ENCODE measurements at regions not wholly inside any gene's neighbourhood (a gene's known extent, or its start where the extent isn't known, plus 50 kb on each side); places are given as distances from the start of the nearest gene placed in this dataset.
"Not testable (repeated sequence)": the region's sequence is repeated elsewhere in the genome, so short reads cannot be mapped to it uniquely, and the experiment has no call there.

- Histone ChIP-seq H3K4me2 (ENCODE audit: control insufficient read depth, extremely low read depth, insufficient read depth, low read depth, low read length) (peak overlapping the region; percentile 22), H3K4me1 (ENCODE audit: control insufficient read depth, extremely low read depth, insufficient read depth, low read length) (peaks cover 21% of the 10 kb centered on the region), H3K27ac (ENCODE audit: control insufficient read depth, insufficient read depth, low read length) (peak overlapping the region; percentile 69), H3K4me3 (ENCODE audit: control insufficient read depth in 2 of 3, extremely low read depth in 1 of 3, insufficient read depth in 2 of 3, low read depth in 1 of 3, low read length in 3 of 3) (no peak overlapping the region), H3K9me1 (ENCODE audit: control insufficient read depth, extremely low read depth, insufficient read depth, low read length) (no peaks in the 10 kb centered on the region), H3K79me2 (ENCODE audit: control insufficient read depth, insufficient read depth, low read length) (no peaks in the 10 kb centered on the region), H4K20me1 (ENCODE audit: control insufficient read depth, extremely low read depth, insufficient read depth, low read length) (no peaks in the 10 kb centered on the region), H3K36me3 (ENCODE audit: control insufficient read depth in 2 of 2, extremely low read depth in 1 of 2, insufficient read depth in 2 of 2, low read length in 2 of 2) (no peaks in the 10 kb centered on the region), H3K27me3 (ENCODE audit: control insufficient read depth, extremely low read depth, insufficient read depth, low read length) (no peaks in the 10 kb centered on the region), H2AFZ (ENCODE audit: control insufficient read depth, low read length) (peak overlapping the region; percentile 70), H3K9ac (ENCODE audit: control insufficient read depth, extremely low read depth, insufficient read depth, low read length) (no peak overlapping the region), H3K9me3 (ENCODE audit: control insufficient read depth, low read depth, low read length) (no peaks in the 10 kb centered on the region)
- TF ChIP-seq EZH2 (IDR thresholded peaks at IDR 0.05; ENCODE audit: low read length), result no peak
- TF ChIP-seq CTCF (optimal IDR thresholded peaks at IDR 0.05 in 1 of 3, IDR thresholded peaks at IDR 0.05 in 1 of 3, conservative IDR thresholded peaks at IDR 0.05 in 1 of 3; ENCODE audit: extremely low read depth in 1 of 3, insufficient read depth in 2 of 3, low read length in 3 of 3), result peak; percentile 82 to 96 (median 84)
- DNase-seq (ENCODE audit: low read depth, low spot score) (peak; percentile 17), FAIRE-seq (peak; percentile 98)
- dilution Hi-C loops (cut with MboI; ENCODE audit: extremely low pct_ligation_motif_present, low sequenced_read_pairs), result no loop called here
Observed at GRCh38 chr14:99995700-99996356, 69.4 kb upstream of the EVL start.

GRCh38 chr14:99996951-99997571 is 68.2 kb upstream of the EVL start:
- DNase-seq (ENCODE audit: low read depth, low spot score) (peak; percentile 64), FAIRE-seq (peak; percentile 84)
- Histone ChIP-seq H2AFZ (ENCODE audit: control insufficient read depth, low read length) (peak overlapping the region; percentile 57), H4K20me1 (ENCODE audit: control insufficient read depth, extremely low read depth, insufficient read depth, low read length) (no peaks in the 10 kb centered on the region), H3K4me3 (ENCODE audit: control insufficient read depth in 2 of 3, extremely low read depth in 1 of 3, insufficient read depth in 2 of 3, low read depth in 1 of 3, low read length in 3 of 3) (peak overlapping the region in 1 of 3 experiments; percentile 16), H3K27me3 (ENCODE audit: control insufficient read depth, extremely low read depth, insufficient read depth, low read length) (no peaks in the 10 kb centered on the region), H3K9me3 (ENCODE audit: control insufficient read depth, low read depth, low read length) (no peaks in the 10 kb centered on the region), H3K4me1 (ENCODE audit: control insufficient read depth, extremely low read depth, insufficient read depth, low read length) (peaks cover 21% of the 10 kb centered on the region), H3K4me2 (ENCODE audit: control insufficient read depth, extremely low read depth, insufficient read depth, low read depth, low read length) (peak overlapping the region; percentile 42), H3K36me3 (ENCODE audit: control insufficient read depth in 2 of 2, extremely low read depth in 1 of 2, insufficient read depth in 2 of 2, low read length in 2 of 2) (no peaks in the 10 kb centered on the region), H3K9me1 (ENCODE audit: control insufficient read depth, extremely low read depth, insufficient read depth, low read length) (no peaks in the 10 kb centered on the region), H3K79me2 (ENCODE audit: control insufficient read depth, insufficient read depth, low read length) (no peaks in the 10 kb centered on the region), H3K27ac (ENCODE audit: control insufficient read depth, insufficient read depth, low read length) (peak overlapping the region; percentile 69), H3K9ac (ENCODE audit: control insufficient read depth, extremely low read depth, insufficient read depth, low read length) (peak overlapping the region; percentile 29)
- dilution Hi-C loops (cut with MboI; ENCODE audit: extremely low pct_ligation_motif_present, low sequenced_read_pairs), result no loop called here
- TF ChIP-seq EZH2 (IDR thresholded peaks at IDR 0.05; ENCODE audit: low read length), result no peak
- TF ChIP-seq CTCF (optimal IDR thresholded peaks at IDR 0.05 in 1 of 3, IDR thresholded peaks at IDR 0.05 in 1 of 3, conservative IDR thresholded peaks at IDR 0.05 in 1 of 3; ENCODE audit: extremely low read depth in 1 of 3, insufficient read depth in 2 of 3, low read length in 3 of 3), result no peak

- H4K20me1 ChIP-seq (ENCODE audit: control insufficient read depth, extremely low read depth, insufficient read depth, low read length); dilution Hi-C loops (cut with MboI; ENCODE audit: extremely low pct_ligation_motif_present, low sequenced_read_pairs); H3K4me2 ChIP-seq (ENCODE audit: control insufficient read depth, extremely low read depth, insufficient read depth, low read depth, low read length); H3K79me2 ChIP-seq (ENCODE audit: control insufficient read depth, insufficient read depth, low read length); H3K36me3 ChIP-seq (ENCODE audit: control insufficient read depth in 2 of 2, extremely low read depth in 1 of 2, insufficient read depth in 2 of 2, low read length in 2 of 2); H3K9me3 ChIP-seq (ENCODE audit: control insufficient read depth, low read depth, low read length); H3K27me3 ChIP-seq (ENCODE audit: control insufficient read depth, extremely low read depth, insufficient read depth, low read length); H3K4me3 ChIP-seq (ENCODE audit: control insufficient read depth in 2 of 3, extremely low read depth in 1 of 3, insufficient read depth in 2 of 3, low read depth in 1 of 3, low read length in 3 of 3); FAIRE-seq; H3K27ac ChIP-seq (ENCODE audit: control insufficient read depth, insufficient read depth, low read length); DNase-seq (ENCODE audit: low read depth, low spot score); H2AFZ ChIP-seq (ENCODE audit: control insufficient read depth, low read length); H3K9ac ChIP-seq (ENCODE audit: control insufficient read depth, extremely low read depth, insufficient read depth, low read length); H3K9me1 ChIP-seq (ENCODE audit: control insufficient read depth, extremely low read depth, insufficient read depth, low read length): not testable (repeated sequence)
- peaks cover 21% of the 10 kb centered on the region for H3K4me1 ChIP-seq (ENCODE audit: control insufficient read depth, extremely low read depth, insufficient read depth, low read length)
Observed at GRCh38 chr14:100000398-100000797, 64.8 kb upstream of the EVL start.
